Astrocyte (in vitro differentiated cells and primary cell): ENCODE measurements at regions not wholly inside any gene's neighbourhood (a gene's known extent, or its start where the extent isn't known, plus 50 kb on each side); places are given as distances from the start of the nearest gene placed in this dataset.

Experiments used
- CTCF ChIP-seq: IDR thresholded peaks from 2 replicates; pipeline ENCODE4 v1.5.1; 2011; ENCODE audit warnings: low read depth, mild to moderate bottlenecking, inconsistent platforms, low read length, moderate library complexity; ENCODE audit not compliant: insufficient read depth
- EZH2 ChIP-seq: IDR thresholded peaks from 2 replicates; pipeline ENCODE4 v1.6.1; 2012; ENCODE audit warnings: mild to moderate bottlenecking, low read length, inconsistent platforms; ENCODE audit not compliant: insufficient read depth

GRCh38 chr4:128525387-128525786 is 237.8 kb upstream of the PGRMC2 start:
- TF ChIP-seq CTCF (no peak), EZH2 (no peak)
